ENCODE measurements at regions not wholly inside any gene's neighbourhood (a gene's known extent, or its start where the extent isn't known, plus 50 kb on each side); places are given as distances from the start of the nearest gene placed in this dataset.

DNA sequence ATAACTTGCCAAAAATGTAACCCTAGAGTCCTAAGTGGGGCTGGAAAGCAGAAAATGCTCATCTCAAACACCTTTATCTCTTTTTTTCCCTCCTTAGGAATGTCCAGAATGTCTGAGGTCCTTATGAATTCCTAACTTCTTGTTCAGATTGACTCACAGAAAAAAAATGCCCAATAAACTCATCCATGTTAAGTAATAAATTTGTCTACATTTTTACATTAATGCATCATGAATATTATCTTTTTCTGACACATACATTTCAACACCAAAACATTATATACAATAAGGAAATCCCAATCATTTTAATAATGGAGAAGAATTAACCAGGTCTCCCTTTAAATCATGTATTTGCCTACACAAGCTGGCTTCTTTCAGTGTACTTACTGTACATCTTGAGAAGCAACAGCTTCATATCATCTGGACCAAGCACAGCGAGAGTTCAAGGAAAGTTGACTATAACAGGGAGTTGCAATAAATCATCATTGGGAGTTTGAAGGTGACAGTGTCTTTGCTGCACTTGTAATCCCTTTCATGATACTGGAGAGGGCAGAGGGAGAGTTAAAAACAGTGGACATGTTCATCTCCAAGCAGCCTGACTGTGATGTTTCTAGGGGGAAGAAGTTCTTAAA, 565.2 kb downstream of the LTN1 start:
- TF ChIP-seq, protein P1, sequence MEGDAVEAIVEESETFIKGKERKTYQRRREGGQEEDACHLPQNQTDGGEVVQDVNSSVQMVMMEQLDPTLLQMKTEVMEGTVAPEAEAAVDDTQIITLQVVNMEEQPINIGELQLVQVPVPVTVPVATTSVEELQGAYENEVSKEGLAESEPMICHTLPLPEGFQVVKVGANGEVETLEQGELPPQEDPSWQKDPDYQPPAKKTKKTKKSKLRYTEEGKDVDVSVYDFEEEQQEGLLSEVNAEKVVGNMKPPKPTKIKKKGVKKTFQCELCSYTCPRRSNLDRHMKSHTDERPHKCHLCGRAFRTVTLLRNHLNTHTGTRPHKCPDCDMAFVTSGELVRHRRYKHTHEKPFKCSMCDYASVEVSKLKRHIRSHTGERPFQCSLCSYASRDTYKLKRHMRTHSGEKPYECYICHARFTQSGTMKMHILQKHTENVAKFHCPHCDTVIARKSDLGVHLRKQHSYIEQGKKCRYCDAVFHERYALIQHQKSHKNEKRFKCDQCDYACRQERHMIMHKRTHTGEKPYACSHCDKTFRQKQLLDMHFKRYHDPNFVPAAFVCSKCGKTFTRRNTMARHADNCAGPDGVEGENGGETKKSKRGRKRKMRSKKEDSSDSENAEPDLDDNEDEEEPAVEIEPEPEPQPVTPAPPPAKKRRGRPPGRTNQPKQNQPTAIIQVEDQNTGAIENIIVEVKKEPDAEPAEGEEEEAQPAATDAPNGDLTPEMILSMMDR (conservative IDR thresholded peaks at IDR 0.05; ENCODE audit: low read depth, low read length) = no peak
- no peak for TF ChIP-seq EZH2 (IDR thresholded peaks at IDR 0.05; ENCODE audit: borderline replicate concordance, low read depth, low read length, poor library complexity, severe bottlenecking)
- Histone ChIP-seq H3K36me3 (ENCODE audit: insufficient read depth, low read length, poor library complexity, severe bottlenecking) (no peaks in the 10 kb centered on the region), H3K4me1 (ENCODE audit: insufficient read depth, low read length, poor library complexity, severe bottlenecking) (no peaks in the 10 kb centered on the region), H3K4me3 (ENCODE audit: low read depth, low read length, poor library complexity, severe bottlenecking) (no peak overlapping the region), H3K9me3 (ENCODE audit: low read depth, low read length, poor library complexity, severe bottlenecking) (no peaks in the 10 kb centered on the region), H3K27me3 (replicated peaks; ENCODE audit: insufficient read depth, low read depth, low read length, poor library complexity) (no peaks in the 10 kb centered on the region), H3K27ac (ENCODE audit: low read depth, low read length, poor library complexity, severe bottlenecking) (no peak overlapping the region)
- intact Hi-C loops (cut with micrococcal nuclease; ENCODE audit: unreplicated experiment) = no loop called here
- no TSS peak for BruUV-seq (replicated peaks)
- no peak for DNase-seq (ENCODE audit: low spot score)
- CTCF ChIA-PET = no interaction called here
- POLR2A ChIA-PET (ENCODE audit: low non-redundant PET) = no interaction called here

DNA sequence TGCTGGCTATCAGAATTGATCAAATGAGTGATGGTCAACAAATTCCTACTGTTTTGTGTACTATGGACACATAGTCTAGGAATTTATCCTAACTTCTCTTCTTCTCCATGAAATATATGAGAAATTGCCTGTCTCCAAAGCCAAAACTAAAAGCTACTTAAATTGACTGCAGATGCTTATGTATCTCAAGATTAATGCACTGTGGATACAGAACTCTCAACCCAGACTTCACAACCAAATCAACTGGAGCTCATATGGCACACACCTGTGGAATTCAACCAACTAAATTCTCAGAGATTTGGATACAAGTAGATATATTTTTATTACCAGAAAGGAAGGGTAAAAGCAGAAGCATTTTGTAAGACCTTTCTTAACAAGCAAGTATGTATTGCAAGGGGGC, 566.1 kb downstream of the LTN1 start:
- DNase-seq (ENCODE audit: low spot score) = no peak
- TF ChIP-seq EZH2 (IDR thresholded peaks at IDR 0.05; ENCODE audit: borderline replicate concordance, low read depth, low read length, poor library complexity, severe bottlenecking) = no peak
- TF ChIP-seq, protein P1 (conservative IDR thresholded peaks at IDR 0.05; ENCODE audit: low read depth, low read length) = no peak
- H3K27ac ChIP-seq (ENCODE audit: low read depth, low read length, poor library complexity, severe bottlenecking) = no peak overlapping the region
- BruUV-seq (replicated peaks) = no TSS peak
- H3K36me3 ChIP-seq (ENCODE audit: insufficient read depth, low read length, poor library complexity, severe bottlenecking) = no peaks in the 10 kb centered on the region
- CTCF ChIA-PET = no interaction called here
- H3K4me1 ChIP-seq (ENCODE audit: insufficient read depth, low read length, poor library complexity, severe bottlenecking) = no peaks in the 10 kb centered on the region
- no peaks in the 10 kb centered on the region for H3K27me3 ChIP-seq (replicated peaks; ENCODE audit: insufficient read depth, low read depth, low read length, poor library complexity)
- H3K4me3 ChIP-seq (ENCODE audit: low read depth, low read length, poor library complexity, severe bottlenecking) = no peak overlapping the region
- intact Hi-C loops (cut with micrococcal nuclease; ENCODE audit: unreplicated experiment) = no loop called here
- H3K9me3 ChIP-seq (ENCODE audit: low read depth, low read length, poor library complexity, severe bottlenecking) = no peaks in the 10 kb centered on the region
- POLR2A ChIA-PET (ENCODE audit: low non-redundant PET) = no interaction called here

DNA sequence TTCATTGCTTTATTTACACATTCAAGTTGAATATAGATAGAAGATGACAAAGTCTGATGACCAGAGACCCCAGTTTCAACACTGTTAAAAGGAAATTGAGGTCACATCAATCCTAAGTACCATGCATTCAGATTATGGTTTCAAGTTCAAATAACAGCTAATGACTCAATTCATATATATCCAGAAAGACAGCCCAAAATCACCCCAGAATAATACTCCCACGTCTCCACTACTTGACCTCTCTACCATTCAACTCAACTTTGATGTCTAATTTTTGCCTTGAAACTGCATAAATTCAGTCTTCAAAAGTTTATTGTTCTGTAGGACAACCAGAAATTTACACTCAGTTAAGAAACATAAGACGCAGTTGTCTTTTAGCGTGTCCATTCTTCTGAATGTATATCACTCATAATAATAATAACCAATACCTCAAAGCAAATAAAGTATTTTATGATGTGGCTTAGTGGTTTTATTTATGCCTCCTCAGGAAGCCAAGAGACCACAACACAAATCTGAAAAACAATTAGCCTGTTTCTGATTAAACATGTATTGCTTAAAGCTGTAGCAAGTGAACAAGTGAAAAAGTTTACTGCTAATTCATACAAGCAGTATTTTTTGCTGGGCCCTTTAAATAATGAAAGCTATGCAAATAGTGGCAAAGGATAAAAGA, 569.0 kb downstream of the LTN1 start:
- intact Hi-C loops (cut with micrococcal nuclease; ENCODE audit: unreplicated experiment) = no loop called here

More for the DNA sequence above, 569.0 kb downstream of the LTN1 start:
- no peak for DNase-seq (ENCODE audit: low spot score)
- no TSS peak for BruUV-seq (replicated peaks)
- ChIA-PET POLR2A (ENCODE audit: low non-redundant PET) (no interaction called here), CTCF (no interaction called here)
- TF ChIP-seq EZH2 (IDR thresholded peaks at IDR 0.05; ENCODE audit: borderline replicate concordance, low read depth, low read length, poor library complexity, severe bottlenecking) = no peak
- TF ChIP-seq, protein P1 (conservative IDR thresholded peaks at IDR 0.05; ENCODE audit: low read depth, low read length) = no peak
- H3K4me1 ChIP-seq (ENCODE audit: insufficient read depth, low read length, poor library complexity, severe bottlenecking) = no peaks in the 10 kb centered on the region
- no peaks in the 10 kb centered on the region for H3K27me3 ChIP-seq (replicated peaks; ENCODE audit: insufficient read depth, low read depth, low read length, poor library complexity)
- H3K9me3 ChIP-seq (ENCODE audit: low read depth, low read length, poor library complexity, severe bottlenecking) = no peaks in the 10 kb centered on the region
- H3K4me3 ChIP-seq (ENCODE audit: low read depth, low read length, poor library complexity, severe bottlenecking) = no peak overlapping the region
- no peak overlapping the region for H3K27ac ChIP-seq (ENCODE audit: low read depth, low read length, poor library complexity, severe bottlenecking)
- no peaks in the 10 kb centered on the region for H3K36me3 ChIP-seq (ENCODE audit: insufficient read depth, low read length, poor library complexity, severe bottlenecking)

Measured in A673 (cell line).